HFF-Myc (cell line): ENCODE measurements at regions not wholly inside any gene's neighbourhood (a gene's known extent, or its start where the extent isn't known, plus 50 kb on each side); places are given as distances from the start of the nearest gene placed in this dataset.

Experiments used
- DNase-seq: peaks from one replicate; pipeline ENCODE4 v3.0.0-alpha.2; 2011; ENCODE audit warnings: low read depth; ENCODE audit errors: extremely low read depth
- H3K4me3 ChIP-seq: replicated peaks from 2 replicates; pipeline ENCODE4 v1.5.1; 2011; ENCODE audit warnings: low read depth, mild to moderate bottlenecking, control low read depth, low read length
- TF ChIP-seq, protein P1 (sequence below): IDR thresholded peaks from 2 replicates; pipeline ENCODE4 v1.5.1; 2012; ENCODE audit warnings: mild to moderate bottlenecking, low read depth, low read length, control low read depth; ENCODE audit errors: missing control alignments

DNA sequence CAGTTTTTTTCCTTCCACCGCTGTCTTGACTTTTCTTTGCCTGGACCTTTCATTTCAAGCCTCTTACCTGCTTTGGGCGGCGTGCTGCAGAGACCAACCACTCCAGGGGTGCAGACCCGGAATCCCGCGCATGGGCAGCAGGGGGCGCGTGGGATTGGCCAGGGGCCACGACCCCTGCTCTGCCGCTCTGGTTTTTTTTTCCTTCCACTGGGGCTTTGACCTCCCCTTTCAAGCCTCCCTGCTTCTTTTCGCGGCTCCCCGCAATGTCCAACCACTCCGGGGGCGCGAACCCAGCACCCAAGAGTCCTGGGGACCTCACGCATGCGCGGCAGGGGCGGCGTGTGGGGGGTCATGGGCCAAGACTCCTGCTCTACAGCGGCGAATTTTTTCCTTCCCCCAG lies 325.1 kb downstream of the ALG10 start:
- DNase-seq, result no peak
- no peak overlapping the region for H3K4me3 ChIP-seq
- TF ChIP-seq, protein P1, sequence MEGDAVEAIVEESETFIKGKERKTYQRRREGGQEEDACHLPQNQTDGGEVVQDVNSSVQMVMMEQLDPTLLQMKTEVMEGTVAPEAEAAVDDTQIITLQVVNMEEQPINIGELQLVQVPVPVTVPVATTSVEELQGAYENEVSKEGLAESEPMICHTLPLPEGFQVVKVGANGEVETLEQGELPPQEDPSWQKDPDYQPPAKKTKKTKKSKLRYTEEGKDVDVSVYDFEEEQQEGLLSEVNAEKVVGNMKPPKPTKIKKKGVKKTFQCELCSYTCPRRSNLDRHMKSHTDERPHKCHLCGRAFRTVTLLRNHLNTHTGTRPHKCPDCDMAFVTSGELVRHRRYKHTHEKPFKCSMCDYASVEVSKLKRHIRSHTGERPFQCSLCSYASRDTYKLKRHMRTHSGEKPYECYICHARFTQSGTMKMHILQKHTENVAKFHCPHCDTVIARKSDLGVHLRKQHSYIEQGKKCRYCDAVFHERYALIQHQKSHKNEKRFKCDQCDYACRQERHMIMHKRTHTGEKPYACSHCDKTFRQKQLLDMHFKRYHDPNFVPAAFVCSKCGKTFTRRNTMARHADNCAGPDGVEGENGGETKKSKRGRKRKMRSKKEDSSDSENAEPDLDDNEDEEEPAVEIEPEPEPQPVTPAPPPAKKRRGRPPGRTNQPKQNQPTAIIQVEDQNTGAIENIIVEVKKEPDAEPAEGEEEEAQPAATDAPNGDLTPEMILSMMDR, result no peak

DNA sequence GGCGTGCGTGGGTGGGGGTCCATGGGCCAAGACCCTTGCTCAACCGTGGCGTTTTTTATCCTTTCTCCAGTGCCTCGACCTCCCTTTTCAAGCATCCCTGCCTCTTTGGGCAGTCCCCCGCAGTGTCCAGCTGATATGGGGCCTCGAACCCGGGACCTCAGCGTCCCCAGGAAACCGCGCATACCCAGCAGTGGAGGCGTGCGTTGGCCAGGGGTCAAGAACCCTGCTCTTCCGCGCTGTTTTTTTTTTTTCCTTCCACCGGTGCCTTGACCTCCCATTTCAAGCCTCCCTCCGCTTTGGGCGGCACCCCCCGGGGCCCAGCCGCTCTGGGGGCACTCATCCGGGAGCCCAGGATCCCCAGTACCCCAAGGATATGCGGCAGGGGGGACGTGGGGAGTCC lies 325.8 kb downstream of the ALG10 start:
- DNase-seq, result no peak
- TF ChIP-seq, protein P1, result no peak
- H3K4me3 ChIP-seq, result no peak overlapping the region

DNA sequence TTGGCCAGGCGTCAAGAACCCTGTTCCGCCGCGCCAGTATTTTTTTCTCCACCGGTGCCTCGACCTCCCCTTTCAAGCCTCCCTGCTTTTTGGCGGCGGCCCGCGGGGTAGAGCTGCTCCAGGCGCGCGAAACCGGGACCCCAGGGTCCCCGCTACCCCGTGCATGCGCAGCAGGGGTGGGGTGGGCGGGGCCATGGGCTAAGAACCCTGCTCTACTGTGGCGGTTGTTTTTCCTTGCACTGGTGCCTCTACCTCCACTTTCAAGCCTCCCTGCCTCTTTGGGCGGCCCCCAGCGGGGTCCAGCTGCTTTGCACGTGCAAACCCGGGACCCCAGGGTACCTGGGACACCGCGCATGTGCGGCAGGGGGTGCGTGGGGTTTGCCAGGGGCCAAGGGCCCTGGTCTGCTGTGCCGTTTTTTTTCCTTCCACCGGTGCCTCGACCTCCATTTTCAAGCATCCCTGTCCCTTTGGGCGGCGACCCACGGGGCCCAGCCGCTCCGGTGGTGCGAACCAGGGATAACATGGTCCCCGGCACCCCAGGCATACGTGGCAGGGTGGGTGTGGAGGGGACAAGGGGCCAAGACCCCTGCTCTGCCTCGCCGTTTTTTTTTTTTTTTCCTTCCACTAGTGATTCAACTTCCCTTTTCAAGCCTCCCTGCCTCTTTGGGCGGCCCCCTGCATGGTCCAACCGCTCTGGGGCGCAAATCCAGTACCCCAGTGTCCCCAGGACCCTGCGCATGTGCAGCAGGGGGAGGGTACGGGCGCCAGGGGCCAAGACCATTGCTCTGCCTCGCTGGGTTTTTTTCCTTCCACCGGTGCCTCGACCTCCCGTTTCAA lies 326.8 kb downstream of the ALG10 start:
- TF ChIP-seq, protein P1, result no peak
- no peak for DNase-seq
- no peak overlapping the region for H3K4me3 ChIP-seq

DNA sequence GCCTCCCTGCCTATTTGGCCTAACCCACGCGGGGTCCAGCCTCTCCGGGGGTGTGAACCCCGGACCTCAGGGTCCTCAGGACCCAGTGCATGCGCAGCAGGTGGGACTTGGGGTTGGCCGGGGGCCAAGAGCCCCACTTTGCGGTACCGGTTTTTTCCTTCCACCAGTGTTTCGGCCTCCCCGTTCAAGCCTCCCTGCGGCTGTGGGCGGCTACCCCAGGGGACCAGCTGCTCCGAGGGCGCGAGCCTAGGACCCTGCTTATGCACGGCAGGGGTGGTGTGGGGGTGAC lies 327.3 kb downstream of the ALG10 start:
- H3K4me3 ChIP-seq, result no peak overlapping the region
- no peak for DNase-seq
- TF ChIP-seq, protein P1, result no peak

DNA sequence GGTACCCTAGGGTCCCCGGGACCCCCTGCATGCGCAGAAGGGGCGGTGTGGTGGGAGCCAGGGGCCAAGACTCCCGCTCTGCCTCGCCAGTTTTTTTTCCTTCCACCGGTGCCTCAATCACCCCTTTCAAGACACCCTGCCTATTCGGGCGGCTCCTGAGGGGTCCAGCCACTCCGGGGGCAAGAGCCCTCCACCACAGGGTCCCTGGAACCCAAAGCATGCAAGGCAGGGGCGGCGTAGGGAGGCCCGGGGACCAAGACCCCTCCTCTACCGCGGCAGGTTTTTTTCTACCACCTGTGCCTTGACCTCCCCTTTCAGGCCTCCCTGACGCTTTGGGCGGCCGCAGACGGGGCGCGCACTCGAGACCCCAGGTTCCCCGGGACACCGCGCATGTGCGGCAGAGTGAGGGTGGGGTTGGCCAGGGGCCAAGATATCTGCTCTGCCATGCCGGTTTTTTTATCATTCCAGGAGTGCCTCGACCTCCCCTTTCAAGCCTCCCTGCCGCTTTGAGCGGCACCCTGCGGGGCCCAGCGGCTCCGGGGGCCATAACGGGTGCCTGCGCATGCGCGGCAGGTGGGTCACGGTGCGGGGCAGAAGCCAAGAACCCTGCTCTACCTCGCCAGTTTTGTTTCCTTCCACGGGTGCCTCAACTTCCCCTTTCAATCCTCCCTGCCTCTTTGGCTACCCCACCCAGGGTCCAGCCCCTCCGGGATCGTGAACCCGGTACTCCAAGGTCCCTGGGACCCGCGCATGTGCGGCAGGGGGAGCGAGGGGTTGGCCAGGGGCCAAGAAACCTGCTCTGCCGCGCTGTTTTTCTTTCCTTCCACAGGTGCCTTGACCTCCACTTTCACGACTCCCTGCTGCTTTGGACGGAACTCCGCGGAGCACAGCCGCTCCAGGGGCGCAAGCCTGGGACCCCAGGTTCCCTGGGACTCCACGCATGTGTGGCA lies 328.1 kb downstream of the ALG10 start:
- TF ChIP-seq, protein P1, result no peak
- H3K4me3 ChIP-seq, result no peak overlapping the region
- DNase-seq, result no peak

DNA sequence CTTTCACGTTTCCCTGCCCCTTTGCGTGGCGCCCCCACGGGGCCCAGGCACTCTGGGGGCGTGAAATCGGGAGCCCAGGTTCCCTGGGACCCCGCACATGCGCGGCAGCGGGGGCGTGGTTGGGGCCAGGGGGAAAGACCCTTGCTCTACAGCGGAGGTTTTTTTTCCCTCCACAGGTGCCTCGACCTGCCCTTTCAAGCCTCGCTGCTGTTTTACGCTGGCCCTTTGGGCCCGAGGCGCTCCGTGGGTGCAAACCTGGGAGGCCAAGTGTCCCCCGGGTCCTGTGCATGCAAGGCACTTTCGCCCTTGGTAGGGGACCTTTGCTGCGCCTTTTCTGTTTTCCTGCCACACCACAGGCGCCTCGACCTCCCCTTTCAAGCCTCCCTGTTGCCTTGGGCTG lies 329.8 kb downstream of the ALG10 start:
- H3K4me3 ChIP-seq, result no peak overlapping the region
- TF ChIP-seq, protein P1, result no peak
- no peak for DNase-seq
